Muscle layer of colon (tissue), 2 donors: ENCODE measurements at regions not wholly inside any gene's neighbourhood (a gene's known extent, or its start where the extent isn't known, plus 50 kb on each side); places are given as distances from the start of the nearest gene placed in this dataset.

Experiments used
- H3K27ac ChIP-seq: one replicate; pipeline ENCODE4 v1.7.0; 2013; ENCODE audit warnings: low read depth, mild to moderate bottlenecking, low read length, moderate library complexity
- H3K27me3 ChIP-seq, 2 donors: one replicate each; pipeline ENCODE4 v1.7.0; 2013; ENCODE audit warnings: low read length in 2 of 2, mild to moderate bottlenecking in 2 of 2; ENCODE audit not compliant: insufficient read depth in 2 of 2, control insufficient read depth in 1 of 2
- H3K36me3 ChIP-seq: one replicate; pipeline ENCODE4 v1.7.0; 2013; ENCODE audit warnings: mild to moderate bottlenecking, low read length; ENCODE audit not compliant: insufficient read depth
- H3K4me1 ChIP-seq: one replicate; pipeline ENCODE4 v1.7.0; 2013; ENCODE audit warnings: mild to moderate bottlenecking, low read length; ENCODE audit not compliant: insufficient read depth
- H3K4me3 ChIP-seq, 2 donors: one replicate each; pipeline ENCODE4 v1.7.0; 2013; ENCODE audit warnings: low read length in 2 of 2, low read depth in 1 of 2, mild to moderate bottlenecking in 1 of 2, moderate library complexity in 1 of 2
- H3K9ac ChIP-seq: one replicate; pipeline ENCODE4 v1.7.0; 2013; ENCODE audit warnings: low read length
- H3K9me3 ChIP-seq: one replicate; pipeline ENCODE4 v1.7.0; 2013; ENCODE audit warnings: mild to moderate bottlenecking, low read length
- donor health status: abdominal sarcoma.
- donor health status: Adenocarcinoma of cecum.

DNA sequence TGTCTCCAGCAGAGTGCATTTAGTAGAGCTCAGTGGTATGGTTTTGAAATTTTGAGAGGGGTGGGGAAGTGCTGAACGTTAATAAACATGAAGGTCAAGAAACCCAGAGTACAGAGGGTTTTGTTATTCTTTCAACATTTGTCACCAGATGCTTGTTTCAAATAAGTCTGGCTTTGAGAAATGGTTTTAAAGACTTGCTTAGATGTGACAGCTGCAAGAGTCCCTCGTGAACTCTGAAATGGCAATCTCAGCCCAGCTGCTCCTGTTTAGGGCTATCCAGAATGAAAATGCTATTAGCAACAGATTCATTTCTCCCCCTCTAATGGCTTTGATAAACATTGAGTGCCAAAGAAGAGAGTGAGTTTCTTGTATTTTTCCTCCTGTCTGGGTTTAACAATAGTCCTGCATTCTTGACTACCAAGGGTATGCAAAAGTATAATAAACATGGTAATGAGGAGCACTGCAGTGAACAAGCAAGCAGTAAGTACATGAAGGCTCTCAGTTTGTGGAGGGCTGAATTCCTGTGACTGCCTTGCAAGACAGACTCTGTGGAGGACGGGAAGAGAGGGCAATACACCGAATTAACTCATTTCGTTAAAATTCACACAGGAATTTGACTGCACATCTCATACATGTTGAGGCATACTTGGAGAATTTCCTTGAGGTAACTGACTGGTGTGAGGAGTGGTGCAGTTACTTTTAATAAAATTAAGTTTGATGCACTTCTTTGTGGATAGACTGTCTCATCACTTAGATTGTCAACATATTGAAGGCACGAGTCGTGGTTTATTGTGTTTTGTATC is 490.9 kb downstream of the REEP3 start:
- Histone ChIP-seq H3K4me1 (no peaks in the 10 kb centered on the region), H3K36me3 (no peaks in the 10 kb centered on the region), H3K4me3 (no peak overlapping the region), H3K27me3 (no peaks in the 10 kb centered on the region), H3K27ac (no peak overlapping the region), H3K9ac (no peak overlapping the region), H3K9me3 (no peaks in the 10 kb centered on the region)

- H3K27me3 ChIP-seq = no peaks in the 10 kb centered on the region
- H3K9me3 ChIP-seq = no peaks in the 10 kb centered on the region
- H3K27ac ChIP-seq = no peak overlapping the region
- H3K9ac ChIP-seq = no peak overlapping the region
- H3K4me1 ChIP-seq = no peaks in the 10 kb centered on the region
- no peaks in the 10 kb centered on the region for H3K36me3 ChIP-seq
- no peak overlapping the region for H3K4me3 ChIP-seq
Measured at GRCh38 chr10:64014281-64014680, 493.1 kb downstream of the REEP3 start.

DNA sequence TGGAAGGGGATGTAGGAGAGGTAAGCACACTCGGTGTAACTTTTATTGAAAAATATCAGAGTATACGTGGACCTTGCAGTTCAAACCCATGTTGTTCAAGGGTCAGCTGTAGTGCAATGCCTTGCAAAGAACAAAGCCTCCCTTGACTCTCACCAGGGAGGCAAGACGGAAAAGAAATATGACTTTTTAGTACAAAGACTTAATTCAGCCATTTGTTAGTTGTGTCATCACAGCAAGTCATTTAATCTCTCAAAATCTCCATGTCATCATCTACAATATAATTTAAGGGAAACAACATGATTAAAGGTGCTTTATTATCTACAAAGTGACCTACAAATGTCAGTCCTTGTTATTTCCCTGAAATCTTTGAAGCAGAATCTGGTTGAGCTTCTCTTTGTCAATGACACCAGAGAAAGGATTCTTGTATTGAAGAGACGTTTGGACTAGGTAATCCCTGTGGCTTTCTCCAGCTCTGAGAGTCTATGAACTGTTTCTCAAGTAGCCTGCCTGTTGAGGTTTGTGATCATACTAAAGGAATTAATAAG is 502.8 kb downstream of the REEP3 start:
- H3K4me3 ChIP-seq = no peak overlapping the region
- H3K36me3 ChIP-seq = no peaks in the 10 kb centered on the region
- no peak overlapping the region for H3K27ac ChIP-seq
- H3K4me1 ChIP-seq = no peaks in the 10 kb centered on the region
- peaks cover 3% of the 10 kb centered on the region for H3K9me3 ChIP-seq
- no peaks in the 10 kb centered on the region for H3K27me3 ChIP-seq
- no peak overlapping the region for H3K9ac ChIP-seq

GRCh38 chr10:64033711-64034110 is 512.5 kb downstream of the REEP3 start:
- no peak overlapping the region for H3K4me3 ChIP-seq
- no peak overlapping the region for H3K27ac ChIP-seq
- H3K27me3 ChIP-seq = no peaks in the 10 kb centered on the region
- no peaks in the 10 kb centered on the region for H3K36me3 ChIP-seq
- H3K4me1 ChIP-seq = peaks cover 12% of the 10 kb centered on the region
- H3K9me3 ChIP-seq = no peaks in the 10 kb centered on the region
- no peak overlapping the region for H3K9ac ChIP-seq

DNA sequence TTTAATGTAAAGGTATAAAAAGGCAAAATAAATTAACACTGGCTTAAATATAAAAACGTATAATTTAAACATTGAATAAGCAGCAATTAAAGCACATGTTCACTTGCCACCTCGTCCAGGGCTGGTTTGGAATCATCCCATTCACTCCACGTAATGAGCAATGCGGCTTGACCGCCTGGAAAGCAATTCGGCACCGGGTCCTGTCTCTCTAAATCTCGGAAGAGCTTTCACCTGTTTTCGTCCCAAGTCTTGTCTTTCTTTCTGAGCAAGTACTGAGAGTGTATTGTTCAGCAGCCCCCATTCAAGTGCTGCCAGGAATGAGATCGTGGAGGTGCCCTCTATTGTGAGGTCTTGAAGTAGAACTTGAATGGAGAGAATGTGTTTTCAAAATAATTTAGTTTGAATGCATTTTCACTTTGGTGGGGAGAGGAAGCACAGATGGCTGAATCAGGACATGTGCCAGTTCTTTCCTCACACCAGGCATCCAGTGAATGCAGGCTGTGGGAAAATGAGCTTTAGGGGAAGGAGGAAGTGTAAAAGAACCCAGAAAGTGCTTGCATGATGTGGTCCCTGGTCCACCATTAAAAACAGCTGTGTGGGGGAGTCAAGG is 515.2 kb downstream of the REEP3 start:
- H3K9me3 ChIP-seq = no peaks in the 10 kb centered on the region
- H3K9ac ChIP-seq = no peak overlapping the region
- H3K4me3 ChIP-seq = peak overlapping the region; percentile 18 to 41
- H3K4me1 ChIP-seq = peaks cover 12% of the 10 kb centered on the region
- no peaks in the 10 kb centered on the region for H3K27me3 ChIP-seq
- no peak overlapping the region for H3K27ac ChIP-seq
- H3K36me3 ChIP-seq = no peaks in the 10 kb centered on the region

DNA sequence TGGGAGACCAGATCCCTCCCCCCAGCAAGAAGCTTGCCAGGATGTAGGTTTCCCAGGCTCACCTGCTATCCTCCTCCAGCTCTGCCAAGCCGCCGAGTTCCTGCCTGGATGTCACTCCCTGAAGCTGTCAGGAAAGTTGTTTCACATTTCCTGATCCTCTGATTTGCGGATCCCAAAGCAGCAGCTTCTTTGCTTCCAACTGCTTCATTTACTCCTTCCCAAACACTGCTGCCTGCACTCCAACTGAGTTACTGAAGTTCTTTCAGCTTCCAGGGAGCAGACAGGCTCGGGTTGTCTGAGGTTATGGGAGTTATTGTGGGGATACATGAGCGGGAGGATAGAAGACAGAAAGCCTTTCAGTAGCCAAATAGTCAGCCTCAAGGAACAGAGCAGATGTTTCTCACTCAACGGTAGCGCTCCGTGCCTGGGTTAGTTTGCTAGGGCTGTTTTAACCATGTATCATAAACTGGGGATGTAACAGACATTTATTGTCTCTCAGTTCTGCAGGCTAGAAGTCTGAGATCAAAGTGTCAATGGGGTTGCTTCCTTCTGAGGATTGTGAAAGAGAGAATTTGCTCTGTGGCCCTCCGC is 516.0 kb downstream of the REEP3 start:
- Histone ChIP-seq H3K27me3 (no peaks in the 10 kb centered on the region), H3K4me1 (peaks cover 12% of the 10 kb centered on the region), H3K4me3 (peak overlapping the region; percentile 18 to 41), H3K36me3 (no peaks in the 10 kb centered on the region), H3K9ac (no peak overlapping the region), H3K27ac (no peak overlapping the region), H3K9me3 (no peaks in the 10 kb centered on the region)

DNA sequence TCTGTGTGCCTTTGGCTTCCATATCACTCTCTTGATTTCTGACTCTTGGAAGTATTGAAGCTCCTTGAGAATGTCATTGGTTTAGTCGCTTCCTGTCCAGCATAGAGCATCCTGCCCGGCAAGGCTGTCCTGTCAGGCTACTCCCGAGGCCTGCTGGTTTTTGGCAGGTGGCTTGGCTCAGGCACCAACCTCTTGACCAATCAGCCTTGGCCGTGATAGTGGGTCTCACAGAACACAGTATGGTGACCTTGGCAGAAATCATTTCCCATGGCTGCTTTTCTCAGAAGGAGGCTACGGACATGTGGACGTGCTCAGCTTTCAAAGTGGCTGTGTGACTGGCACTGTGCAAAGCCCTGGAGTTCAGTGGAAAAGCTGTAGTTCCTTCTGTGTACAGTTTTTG is 516.9 kb downstream of the REEP3 start:
- Histone ChIP-seq H3K4me3 (no peak overlapping the region), H3K27ac (no peak overlapping the region), H3K27me3 (no peaks in the 10 kb centered on the region), H3K4me1 (peaks cover 12% of the 10 kb centered on the region), H3K9ac (no peak overlapping the region), H3K36me3 (no peaks in the 10 kb centered on the region), H3K9me3 (no peaks in the 10 kb centered on the region)

GRCh38 chr10:64039198-64039597 is 518.0 kb downstream of the REEP3 start:
- Histone ChIP-seq H3K9ac (no peak overlapping the region), H3K36me3 (no peaks in the 10 kb centered on the region), H3K4me1 (peaks cover 12% of the 10 kb centered on the region), H3K4me3 (no peak overlapping the region), H3K9me3 (no peaks in the 10 kb centered on the region), H3K27me3 (no peaks in the 10 kb centered on the region), H3K27ac (no peak overlapping the region)

DNA sequence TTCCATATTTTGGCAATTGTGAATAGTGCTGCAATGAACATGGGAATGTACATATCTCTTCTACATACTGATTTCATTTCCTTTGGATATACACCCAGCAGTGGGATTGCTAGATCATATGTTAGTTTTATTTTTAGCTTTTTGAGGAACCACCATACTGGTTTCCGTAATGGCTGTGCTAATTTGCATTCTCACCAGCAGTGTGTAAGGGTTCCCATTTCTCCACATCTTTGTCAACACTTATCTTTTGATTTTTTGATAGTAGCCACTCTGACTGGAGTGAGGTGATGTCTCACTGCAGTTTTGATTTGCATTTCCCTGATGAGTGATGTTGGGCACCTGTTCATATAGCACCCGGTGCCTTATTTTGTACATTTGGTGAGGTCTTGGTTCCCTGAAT is 519.6 kb downstream of the REEP3 start:
- Histone ChIP-seq H3K9me3 (no peaks in the 10 kb centered on the region), H3K27me3 (no peaks in the 10 kb centered on the region), H3K36me3 (no peaks in the 10 kb centered on the region), H3K4me3 (peak overlapping the region in 1 of 2 donors; percentile 28), H3K9ac (no peak overlapping the region), H3K27ac (no peak overlapping the region), H3K4me1 (peaks cover 12% of the 10 kb centered on the region)

DNA sequence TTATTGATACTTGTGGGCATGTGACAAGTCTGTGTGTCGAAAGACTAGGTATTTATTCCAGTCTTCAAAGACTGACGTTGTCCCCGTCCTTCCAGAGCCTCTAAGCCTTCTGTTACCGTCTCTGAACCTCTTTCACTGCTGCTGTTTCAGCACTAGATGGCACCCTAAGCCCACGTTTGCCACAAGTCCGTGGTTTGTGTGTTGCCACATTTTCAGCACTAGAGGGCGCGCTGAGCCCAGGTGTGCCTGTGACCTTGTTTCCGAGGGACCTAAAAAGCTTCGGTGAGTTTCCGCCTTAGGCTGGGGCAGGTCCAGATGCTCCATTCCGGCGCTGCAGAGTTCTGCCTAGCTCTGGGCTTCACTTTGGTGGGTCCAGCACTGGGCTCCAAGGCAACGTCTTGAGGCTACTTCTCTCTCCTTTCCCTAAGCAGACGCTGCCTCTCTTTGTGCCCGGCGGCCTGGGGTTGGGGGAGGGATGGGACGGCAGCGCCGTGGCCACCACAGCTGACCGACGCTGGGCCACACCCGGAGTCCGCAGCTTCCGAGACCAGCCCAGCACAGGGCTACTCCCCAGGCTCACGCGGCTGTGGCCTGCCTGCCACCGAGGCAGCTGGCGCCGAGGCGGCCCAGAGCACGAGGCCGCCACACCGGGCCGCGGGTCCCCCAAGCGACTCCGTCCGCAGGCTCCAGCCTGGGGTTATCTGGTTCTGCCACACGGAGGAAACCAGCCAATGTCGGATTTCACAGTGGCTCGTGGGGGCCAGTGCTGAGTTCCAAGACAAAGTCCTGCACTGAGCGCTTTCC is 520.2 kb downstream of the REEP3 start:
- Histone ChIP-seq H3K4me1 (peaks cover 9% of the 10 kb centered on the region), H3K4me3 (peak overlapping the region in 1 of 2 donors; percentile 28), H3K36me3 (no peaks in the 10 kb centered on the region), H3K27ac (no peak overlapping the region), H3K9ac (no peak overlapping the region), H3K9me3 (no peaks in the 10 kb centered on the region), H3K27me3 (no peaks in the 10 kb centered on the region)

GRCh38 chr10:64041989-64042490 is 520.8 kb downstream of the REEP3 start:
- H3K27ac ChIP-seq = no peak overlapping the region
- H3K27me3 ChIP-seq = no peaks in the 10 kb centered on the region
- peaks cover 2% of the 10 kb centered on the region for H3K4me1 ChIP-seq
- no peak overlapping the region for H3K9ac ChIP-seq
- no peaks in the 10 kb centered on the region for H3K9me3 ChIP-seq
- H3K36me3 ChIP-seq = no peaks in the 10 kb centered on the region
- H3K4me3 ChIP-seq = no peak overlapping the region
